DND-41 (cell line): ENCODE measurements at regions not wholly inside any gene's neighbourhood (a gene's known extent, or its start where the extent isn't known, plus 50 kb on each side); places are given as distances from the start of the nearest gene placed in this dataset.

Experiments
- ATAC-seq: fragments of 200-7000 bp; cut with Tn5 transposase; 3 replicates; pipeline ENCODE4 v1.9.1; 2021; ENCODE audit warnings: low read depth; ENCODE audit not compliant: insufficient read depth
- DNase-seq: peaks from one replicate; pipeline ENCODE4 v3.0.0-alpha.2; 2020
- H2AFZ ChIP-seq: 2 replicates; pipeline ENCODE4 v1.6.0; 2012; ENCODE audit warnings: low read depth, low read length
- H3K27ac ChIP-seq: 2 replicates; pipeline ENCODE4 v1.5.1; 2012; ENCODE audit warnings: low read length, inconsistent platforms
- H3K27me3 ChIP-seq: fragments of 200-600 bp; sonication (generic); 2 replicates; pipeline ENCODE4 v1.6.0; 2012; ENCODE audit warnings: low read length, mild to moderate bottlenecking, inconsistent platforms; ENCODE audit not compliant: insufficient read depth, poor library complexity
- H3K36me3 ChIP-seq: 2 replicates; pipeline ENCODE4 v1.5.1; 2012; ENCODE audit warnings: low read length, inconsistent platforms; ENCODE audit not compliant: insufficient read depth
- H3K4me1 ChIP-seq: 2 replicates; pipeline ENCODE4 v1.5.1; 2012; ENCODE audit warnings: mild to moderate bottlenecking, low read length; ENCODE audit not compliant: insufficient read depth
- H3K4me2 ChIP-seq: 2 replicates; pipeline ENCODE4 v1.6.0; 2012; ENCODE audit warnings: mild to moderate bottlenecking, moderate library complexity, low read length, inconsistent platforms; ENCODE audit not compliant: insufficient read depth
- H3K4me3 ChIP-seq, 2 experiments: fragments of 200-600 bp in 1 of 2; shearing (Covaris generic) in 1 of 2; 2 replicates each; pipeline ENCODE4 v1.5.1; 2012 to 2016; ENCODE audit warnings: inconsistent platforms in 2 of 2, low read length in 2 of 2, mild to moderate bottlenecking in 2 of 2, low read depth in 1 of 2, moderate library complexity in 1 of 2
- H3K79me2 ChIP-seq: 2 replicates; pipeline ENCODE4 v1.6.0; 2012; ENCODE audit warnings: low read length, inconsistent platforms; ENCODE audit not compliant: insufficient read depth
- H3K9ac ChIP-seq: 2 replicates; pipeline ENCODE4 v1.6.0; 2012; ENCODE audit warnings: low read depth, mild to moderate bottlenecking, inconsistent platforms, low read length, moderate library complexity
- H3K9me3 ChIP-seq: 2 replicates; pipeline ENCODE4 v1.5.1; 2012; ENCODE audit warnings: low read length, moderate library complexity, mild to moderate bottlenecking, inconsistent platforms; ENCODE audit not compliant: insufficient read depth, severe bottlenecking
- H4K20me1 ChIP-seq: 2 replicates; pipeline ENCODE4 v1.6.0; 2012; ENCODE audit warnings: low read length; ENCODE audit not compliant: insufficient read depth
- EZH2 ChIP-seq: IDR thresholded peaks from 3 replicates; pipeline ENCODE4 v1.6.1; 2012; ENCODE audit warnings: borderline replicate concordance, low read depth, mild to moderate bottlenecking, moderate library complexity, low read length, inconsistent platforms; ENCODE audit not compliant: severe bottlenecking
- TF ChIP-seq, protein P1 (sequence below): IDR thresholded peaks from 2 replicates; pipeline ENCODE4 v1.5.1; 2012; ENCODE audit warnings: borderline replicate concordance, low read length, moderate library complexity, mild to moderate bottlenecking; ENCODE audit not compliant: poor library complexity, severe bottlenecking; ENCODE audit errors: extremely low read depth

DNA sequence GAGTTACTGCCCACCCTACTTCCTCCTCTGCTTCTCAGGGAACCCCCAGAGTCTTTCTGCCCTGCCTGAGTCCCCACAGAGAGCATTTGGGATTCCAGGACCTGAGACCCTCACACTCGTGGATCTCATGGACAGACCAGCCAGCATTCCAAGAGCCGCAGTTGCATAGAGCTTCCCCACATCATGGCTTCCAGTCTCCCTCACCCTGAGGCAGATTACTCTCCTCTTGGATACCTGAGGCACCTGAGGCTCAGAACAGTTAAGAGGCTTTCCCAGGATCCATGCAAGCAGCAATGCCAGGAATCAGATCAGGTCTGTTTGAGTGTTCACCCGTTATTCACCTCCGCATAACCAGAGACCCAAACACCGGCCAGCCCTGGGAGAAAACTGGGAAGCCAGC, 102.2 kb downstream of the TRIM29 start:
- DNase-seq, result no peak
- Histone ChIP-seq H4K20me1 (no peaks in the 10 kb centered on the region), H3K27ac (no peak overlapping the region), H3K36me3 (no peaks in the 10 kb centered on the region), H3K4me1 (no peaks in the 10 kb centered on the region), H3K79me2 (no peaks in the 10 kb centered on the region), H3K4me2 (no peak overlapping the region), H3K9ac (no peak overlapping the region), H2AFZ (no peak overlapping the region), H3K9me3 (no peaks in the 10 kb centered on the region), H3K4me3 (no peak overlapping the region), H3K27me3 (peaks cover 11% of the 10 kb centered on the region)
- TF ChIP-seq, protein P1, sequence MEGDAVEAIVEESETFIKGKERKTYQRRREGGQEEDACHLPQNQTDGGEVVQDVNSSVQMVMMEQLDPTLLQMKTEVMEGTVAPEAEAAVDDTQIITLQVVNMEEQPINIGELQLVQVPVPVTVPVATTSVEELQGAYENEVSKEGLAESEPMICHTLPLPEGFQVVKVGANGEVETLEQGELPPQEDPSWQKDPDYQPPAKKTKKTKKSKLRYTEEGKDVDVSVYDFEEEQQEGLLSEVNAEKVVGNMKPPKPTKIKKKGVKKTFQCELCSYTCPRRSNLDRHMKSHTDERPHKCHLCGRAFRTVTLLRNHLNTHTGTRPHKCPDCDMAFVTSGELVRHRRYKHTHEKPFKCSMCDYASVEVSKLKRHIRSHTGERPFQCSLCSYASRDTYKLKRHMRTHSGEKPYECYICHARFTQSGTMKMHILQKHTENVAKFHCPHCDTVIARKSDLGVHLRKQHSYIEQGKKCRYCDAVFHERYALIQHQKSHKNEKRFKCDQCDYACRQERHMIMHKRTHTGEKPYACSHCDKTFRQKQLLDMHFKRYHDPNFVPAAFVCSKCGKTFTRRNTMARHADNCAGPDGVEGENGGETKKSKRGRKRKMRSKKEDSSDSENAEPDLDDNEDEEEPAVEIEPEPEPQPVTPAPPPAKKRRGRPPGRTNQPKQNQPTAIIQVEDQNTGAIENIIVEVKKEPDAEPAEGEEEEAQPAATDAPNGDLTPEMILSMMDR, result no peak
- no peak for ATAC-seq

- Histone ChIP-seq H3K9ac (no peak overlapping the region), H3K79me2 (no peaks in the 10 kb centered on the region), H3K4me2 (no peak overlapping the region), H2AFZ (no peak overlapping the region), H3K27ac (no peak overlapping the region), H3K4me1 (no peaks in the 10 kb centered on the region), H4K20me1 (no peaks in the 10 kb centered on the region), H3K36me3 (no peaks in the 10 kb centered on the region), H3K9me3 (no peaks in the 10 kb centered on the region), H3K27me3 (peaks cover 11% of the 10 kb centered on the region), H3K4me3 (no peak overlapping the region)
- ATAC-seq (no peak), DNase-seq (no peak)
- TF ChIP-seq, protein P1, result no peak
- no peak for TF ChIP-seq EZH2
Observed at GRCh38 chr11:120034881-120035630, 102.9 kb downstream of the TRIM29 start.

DNA sequence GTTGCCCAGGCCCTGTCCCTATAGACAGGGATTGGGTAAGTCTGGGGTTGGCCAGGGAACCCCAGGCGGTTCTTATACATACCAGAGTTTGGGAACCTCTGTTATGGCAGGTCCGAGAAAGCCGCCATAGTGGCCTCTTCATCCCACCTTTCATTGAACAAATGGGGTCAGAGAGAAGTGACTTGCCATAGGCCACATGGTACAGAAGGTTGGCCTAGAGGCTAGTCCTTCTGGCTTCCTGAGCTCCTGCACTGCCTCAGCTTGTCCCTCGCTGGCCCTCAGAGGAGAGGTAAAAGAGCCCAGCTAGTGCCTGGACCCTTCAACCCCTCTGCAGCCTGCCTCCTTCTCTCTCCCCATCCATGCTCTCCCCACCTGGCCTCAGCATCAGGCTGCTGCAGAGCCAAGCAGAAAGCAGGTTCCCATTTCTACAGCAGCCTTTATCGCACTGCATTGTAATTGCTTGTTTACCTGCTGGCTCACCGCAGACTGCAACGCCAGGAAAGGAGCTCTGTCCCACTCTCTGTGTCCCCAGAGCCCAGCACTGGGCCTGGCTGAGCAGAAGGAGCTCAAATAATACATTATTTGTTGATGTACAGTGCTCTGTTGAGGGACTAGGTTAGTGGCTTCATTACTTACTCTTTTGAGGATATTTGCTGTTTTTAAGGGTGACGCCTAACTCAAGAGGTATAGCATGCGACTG, 103.6 kb downstream of the TRIM29 start:
- H3K4me1 ChIP-seq, result no peaks in the 10 kb centered on the region
- no peak overlapping the region for H3K9ac ChIP-seq
- no peaks in the 10 kb centered on the region for H3K79me2 ChIP-seq
- no peaks in the 10 kb centered on the region for H3K9me3 ChIP-seq
- no peak for ATAC-seq
- no peak overlapping the region for H3K27ac ChIP-seq
- peaks cover 10% of the 10 kb centered on the region for H3K27me3 ChIP-seq
- H2AFZ ChIP-seq, result no peak overlapping the region
- H3K4me2 ChIP-seq, result no peak overlapping the region
- H3K36me3 ChIP-seq, result no peaks in the 10 kb centered on the region
- TF ChIP-seq EZH2, result no peak
- TF ChIP-seq, protein P1, result no peak
- no peak overlapping the region for H3K4me3 ChIP-seq
- DNase-seq, result no peak
- no peaks in the 10 kb centered on the region for H4K20me1 ChIP-seq
